ENCODE measurements at regions not wholly inside any gene's neighbourhood (a gene's known extent, or its start where the extent isn't known, plus 50 kb on each side); places are given as distances from the start of the nearest gene placed in this dataset.

GRCh38 chr13:63327584-63327983, 1911.9 kb upstream of the PCDH20 start:
- no peak for TF ChIP-seq CTCF (IDR thresholded peaks at IDR 0.05; ENCODE audit: extremely low read depth in 1 of 2, insufficient read depth in 1 of 2, low read depth in 1 of 2, low read length in 2 of 2)
- TF ChIP-seq JUN (IDR thresholded peaks at IDR 0.05; ENCODE audit: borderline replicate concordance, insufficient read depth, insufficient read length, low read depth), result no peak
- no peak for TF ChIP-seq MYC (IDR thresholded peaks at IDR 0.05; ENCODE audit: low read depth, low read length)
- no peak for TF ChIP-seq POLR2AphosphoS5 (IDR thresholded peaks at IDR 0.05; ENCODE audit: insufficient read depth, low read depth, low read length)
- TF ChIP-seq EZH2 (IDR thresholded peaks at IDR 0.05; ENCODE audit: borderline replicate concordance, low read depth, low read length, severe bottlenecking), result no peak

Measured in endothelial cell of umbilical vein (primary cell).